Right lobe of liver (tissue), 4 donors: ENCODE measurements at regions not wholly inside any gene's neighbourhood (a gene's known extent, or its start where the extent isn't known, plus 50 kb on each side); places are given as distances from the start of the nearest gene placed in this dataset.

ENCODE experiments used
- CTCF ChIP-seq, 4 donors: fragments of 200-600 bp in 3 of 4; fragments of 450-650 bp in 1 of 4; IDR thresholded peaks; one replicate each; pipeline versions ENCODE4 v1.5.1 to v1.8.0; 2016 to 2022; ENCODE audit warnings: antibody characterized with exemption in 4 of 4, mild to moderate bottlenecking in 2 of 4
- POLR2A ChIP-seq: fragments of 450-650 bp; IDR thresholded peaks from one replicate; pipeline ENCODE4 v1.6.1; 2017; ENCODE audit warnings: antibody characterized with exemption, mild to moderate bottlenecking
- donor health status: DM: no; HTN: no; CAD: no.
- donor health status: DM: no; HTN: no; CAD: no.
- donor health status: DM: no; HTN: yes; CAD: no.

DNA sequence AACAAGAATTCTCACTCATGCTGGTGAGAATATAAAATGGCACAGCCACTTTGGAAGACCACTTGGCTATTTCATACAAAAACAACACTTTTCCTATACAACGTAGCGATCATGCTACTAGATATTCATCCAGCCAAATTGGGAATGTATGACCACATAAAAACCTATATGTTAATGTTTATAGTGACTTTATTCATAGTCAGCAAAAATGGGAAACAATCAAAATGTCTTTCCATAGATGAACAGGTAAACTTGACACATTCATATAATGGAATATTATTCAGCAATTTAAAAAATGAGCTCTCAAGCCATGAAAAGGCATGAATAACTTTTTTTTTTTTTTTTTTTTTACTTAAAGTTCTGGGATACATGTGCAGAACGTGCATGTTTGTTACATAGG is 445.2 kb downstream of the ZBBX start:
- TF ChIP-seq CTCF (IDR thresholded peaks at IDR 0.05) (no peak), POLR2A (no peak)
